ENCODE measurements at regions not wholly inside any gene's neighbourhood (a gene's known extent, or its start where the extent isn't known, plus 50 kb on each side); places are given as distances from the start of the nearest gene placed in this dataset.

GRCh38 chr10:20647756-20648155 lies 249.4 kb downstream of the NEBL start:
- H3K27ac ChIP-seq (ENCODE audit: low read depth, low read length, poor library complexity, severe bottlenecking), result no peak overlapping the region
- H3K36me3 ChIP-seq (ENCODE audit: insufficient read depth, low read length), result no peaks in the 10 kb centered on the region
- H3K79me2 ChIP-seq (ENCODE audit: insufficient read depth, low read depth, low read length), result no peaks in the 10 kb centered on the region
- no peak overlapping the region for H3K4me3 ChIP-seq (ENCODE audit: low read depth, low read length, poor library complexity, severe bottlenecking)
- no peaks in the 10 kb centered on the region for H3K4me1 ChIP-seq (ENCODE audit: insufficient read depth, low read length, poor library complexity, severe bottlenecking)
- ChIA-PET CTCF (ENCODE audit: unreplicated experiment) (no interaction called here), POLR2A (no interaction called here)
- DNase-seq (ENCODE audit: low spot score), result no peak
- H2AFZ ChIP-seq (ENCODE audit: low read length), result no peak overlapping the region
- H3K4me2 ChIP-seq (ENCODE audit: low read length), result no peak overlapping the region
- intact Hi-C loops (cut with micrococcal nuclease; ENCODE audit: unreplicated experiment), result no loop called here
- H4K20me1 ChIP-seq (ENCODE audit: insufficient read depth, low read length), result no peaks in the 10 kb centered on the region
- H3K9me2 ChIP-seq (ENCODE audit: insufficient read depth, low read length), result no peaks in the 10 kb centered on the region
- BruUV-seq (replicated peaks), result no TSS peak
- TF ChIP-seq CTCF (conservative IDR thresholded peaks at IDR 0.05; ENCODE audit: low read length), result no peak
- TF ChIP-seq EZH2phosphoT487 (IDR thresholded peaks at IDR 0.05; ENCODE audit: borderline replicate concordance, low read depth, low read length), result no peak
- no peaks in the 10 kb centered on the region for H3K9me3 ChIP-seq (ENCODE audit: low read length)

GRCh38 chr10:20644421-20644820 lies 252.7 kb downstream of the NEBL start:
- no peak for TF ChIP-seq EZH2phosphoT487 (IDR thresholded peaks at IDR 0.05; ENCODE audit: borderline replicate concordance, low read depth, low read length)
- no peak for TF ChIP-seq CTCF (conservative IDR thresholded peaks at IDR 0.05; ENCODE audit: low read length)
- H3K9me2 ChIP-seq (ENCODE audit: insufficient read depth, low read length), result no peaks in the 10 kb centered on the region
- H3K79me2 ChIP-seq (ENCODE audit: insufficient read depth, low read depth, low read length), result no peaks in the 10 kb centered on the region
- no peak for DNase-seq (ENCODE audit: low spot score)
- no peak overlapping the region for H3K27ac ChIP-seq (ENCODE audit: low read depth, low read length, poor library complexity, severe bottlenecking)
- ChIA-PET POLR2A (no interaction called here), CTCF (ENCODE audit: unreplicated experiment) (no interaction called here)
- no TSS peak for BruUV-seq (replicated peaks)
- H3K4me3 ChIP-seq (ENCODE audit: low read depth, low read length, poor library complexity, severe bottlenecking), result no peak overlapping the region
- no peaks in the 10 kb centered on the region for H3K9me3 ChIP-seq (ENCODE audit: low read length)
- no peak overlapping the region for H2AFZ ChIP-seq (ENCODE audit: low read length)
- H4K20me1 ChIP-seq (ENCODE audit: insufficient read depth, low read length), result no peaks in the 10 kb centered on the region
- H3K4me2 ChIP-seq (ENCODE audit: low read length), result no peak overlapping the region
- intact Hi-C loops (cut with micrococcal nuclease; ENCODE audit: unreplicated experiment), result no loop called here
- no peaks in the 10 kb centered on the region for H3K36me3 ChIP-seq (ENCODE audit: insufficient read depth, low read length)
- no peaks in the 10 kb centered on the region for H3K4me1 ChIP-seq (ENCODE audit: insufficient read depth, low read length, poor library complexity, severe bottlenecking)

GRCh38 chr10:20641605-20642004 lies 255.5 kb downstream of the NEBL start:
- Histone ChIP-seq H3K4me1 (ENCODE audit: insufficient read depth, low read length, poor library complexity, severe bottlenecking) (no peaks in the 10 kb centered on the region), H3K79me2 (ENCODE audit: insufficient read depth, low read depth, low read length) (no peaks in the 10 kb centered on the region), H2AFZ (ENCODE audit: low read length) (no peak overlapping the region), H4K20me1 (ENCODE audit: insufficient read depth, low read length) (no peaks in the 10 kb centered on the region), H3K9me3 (ENCODE audit: low read length) (no peaks in the 10 kb centered on the region), H3K9me2 (ENCODE audit: insufficient read depth, low read length) (no peaks in the 10 kb centered on the region), H3K4me3 (ENCODE audit: low read depth, low read length, poor library complexity, severe bottlenecking) (no peak overlapping the region), H3K4me2 (ENCODE audit: low read length) (no peak overlapping the region), H3K27ac (ENCODE audit: low read depth, low read length, poor library complexity, severe bottlenecking) (no peak overlapping the region), H3K36me3 (ENCODE audit: insufficient read depth, low read length) (no peaks in the 10 kb centered on the region)
- TF ChIP-seq EZH2phosphoT487 (IDR thresholded peaks at IDR 0.05; ENCODE audit: borderline replicate concordance, low read depth, low read length) (no peak), CTCF (conservative IDR thresholded peaks at IDR 0.05; ENCODE audit: low read length) (no peak)
- no peak for DNase-seq (ENCODE audit: low spot score)
- POLR2A ChIA-PET, result interaction anchor here (0.8 kb wide), 1 partner anchor 30 kb away, joined by 3 read pairs; no protein-coding TSS in a partner anchor
- intact Hi-C loops (cut with micrococcal nuclease; ENCODE audit: unreplicated experiment), result no loop called here
- BruUV-seq (replicated peaks), result no TSS peak
- CTCF ChIA-PET (ENCODE audit: unreplicated experiment), result no interaction called here
